CD4-positive, alpha-beta memory T cell (primary cell): ENCODE measurements at regions not wholly inside any gene's neighbourhood (a gene's known extent, or its start where the extent isn't known, plus 50 kb on each side); places are given as distances from the start of the nearest gene placed in this dataset.

Experiments used
- CTCF ChIA-PET: fragments of 350-600 bp; sonication (Branson Sonifier 250); formaldehyde crosslinking; loops from one replicate; lab custom pipeline; 2021; ENCODE audit warnings: inconsistent platforms; ENCODE audit not compliant: partially characterized antibody; lab: Charles Lee
- POLR2A ChIA-PET: fragments of 350-600 bp; sonication (Branson Sonifier 250); formaldehyde crosslinking; loops from one replicate; lab custom pipeline; 2021; ENCODE audit not compliant: partially characterized antibody; lab: Charles Lee
- DNase-seq, 5 donors: peaks; one replicate each; pipeline versions ENCODE4 v3.0.0 to v3.0.0-alpha.2; 2020 to 2022; ENCODE audit warnings: mixed read lengths in 1 of 5
- H3K27ac ChIP-seq: one replicate; pipeline ENCODE4 v1.7.0; 2013; ENCODE audit warnings: low read depth, low read length
- H3K27me3 ChIP-seq: 2 replicates; pipeline ENCODE4 v1.7.0; 2013; ENCODE audit warnings: mild to moderate bottlenecking, low read length, moderate library complexity; ENCODE audit not compliant: insufficient read depth
- H3K36me3 ChIP-seq: 2 replicates; pipeline ENCODE4 v1.7.0; 2013; ENCODE audit warnings: mild to moderate bottlenecking, low read length, moderate library complexity; ENCODE audit not compliant: insufficient read depth
- H3K4me1 ChIP-seq: 2 replicates; pipeline ENCODE4 v1.7.0; 2013; ENCODE audit warnings: mild to moderate bottlenecking, low read length, moderate library complexity; ENCODE audit not compliant: insufficient read depth
- H3K4me3 ChIP-seq, 2 donors: one replicate each; pipeline ENCODE4 v1.7.0; 2013; ENCODE audit warnings: low read length in 2 of 2, mild to moderate bottlenecking in 1 of 2
- H3K9me3 ChIP-seq, 2 donors: one replicate each; pipeline ENCODE4 v1.7.0; 2013; ENCODE audit warnings: low read length in 2 of 2, control low read depth in 1 of 2; ENCODE audit not compliant: control insufficient read depth in 1 of 2
- H3K27ac Mint-ChIP-seq, 7 donors: one replicate each; pipeline ENCODE4 v1.8.0; 2020 to 2021; ENCODE audit warnings: mixed read lengths in 7 of 7, mild to moderate bottlenecking in 6 of 7, inconsistent platforms in 3 of 7, moderate library complexity in 3 of 7
- H3K27me3 Mint-ChIP-seq, 2 donors: one replicate each; pipeline ENCODE4 v1.8.0; 2020 to 2021; ENCODE audit warnings: mixed read lengths in 2 of 2
- H3K36me3 Mint-ChIP-seq, 2 donors: one replicate each; pipeline ENCODE4 v1.8.0; 2020 to 2021; ENCODE audit warnings: mixed read lengths in 2 of 2, inconsistent platforms in 1 of 2, mild to moderate bottlenecking in 1 of 2
- H3K4me1 Mint-ChIP-seq, 4 donors: one replicate each; pipeline ENCODE4 v1.8.0; 2020 to 2021; ENCODE audit warnings: mixed read lengths in 4 of 4, mild to moderate bottlenecking in 1 of 4
- H3K4me3 Mint-ChIP-seq, 8 donors: one replicate each; pipeline ENCODE4 v1.8.0; 2020 to 2021; ENCODE audit warnings: mixed read lengths in 8 of 8, mild to moderate bottlenecking in 7 of 8, moderate library complexity in 6 of 8, inconsistent platforms in 3 of 8
- H3K9me3 Mint-ChIP-seq, 8 donors: one replicate each; pipeline ENCODE4 v1.8.0; 2020 to 2021; ENCODE audit warnings: mixed read lengths in 8 of 8, mild to moderate bottlenecking in 5 of 8, inconsistent platforms in 3 of 8, moderate library complexity in 1 of 8
- intact Hi-C: fragments of 100-400 bp; cut with micrococcal nuclease; formaldehyde crosslinking; loops from one replicate; pipeline ENCODE4 v1.15.1; 2023

GRCh38 chr2:120533625-120534024, 187.7 kb downstream of the INHBB start:
- intact Hi-C loops: no loop called here
- DNase-seq: no peak
- Mint-ChIP-seq H3K27ac (no peak overlapping the region), H3K27me3 (peaks cover 0 to 10% of the 10 kb centered on the region in 2 donors), H3K4me1 (no peaks in the 10 kb centered on the region), H3K9me3 (peaks cover 0 to 2% (median 0%) of the 10 kb centered on the region in 8 donors), H3K36me3 (no peaks in the 10 kb centered on the region), H3K4me3 (no peak overlapping the region)
- CTCF ChIA-PET: no interaction called here
- no peaks in the 10 kb centered on the region for H3K9me3 ChIP-seq
- H3K27ac ChIP-seq: no peak overlapping the region
- H3K4me3 ChIP-seq: no peak overlapping the region
- no peaks in the 10 kb centered on the region for H3K4me1 ChIP-seq
- no peaks in the 10 kb centered on the region for H3K27me3 ChIP-seq
- no peaks in the 10 kb centered on the region for H3K36me3 ChIP-seq
- POLR2A ChIA-PET: no interaction called here

GRCh38 chr2:120534457-120534856, 188.5 kb downstream of the INHBB start:
- H3K27ac Mint-ChIP-seq: no peak overlapping the region
- ChIA-PET CTCF (no interaction called here), POLR2A (no interaction called here)
- intact Hi-C loops: no loop called here
- H3K36me3 Mint-ChIP-seq: no peaks in the 10 kb centered on the region
- H3K36me3 ChIP-seq: no peaks in the 10 kb centered on the region
- H3K27me3 ChIP-seq: no peaks in the 10 kb centered on the region
- no peak overlapping the region for H3K27ac ChIP-seq
- no peak overlapping the region for H3K4me3 Mint-ChIP-seq
- no peaks in the 10 kb centered on the region for H3K4me1 ChIP-seq
- no peak overlapping the region for H3K4me3 ChIP-seq
- peaks cover 0 to 2% (median 0%) of the 10 kb centered on the region in 8 donors for H3K9me3 Mint-ChIP-seq
- H3K9me3 ChIP-seq: no peaks in the 10 kb centered on the region
- peaks cover 0 to 9% of the 10 kb centered on the region in 2 donors for H3K27me3 Mint-ChIP-seq
- DNase-seq: no peak
- H3K4me1 Mint-ChIP-seq: no peaks in the 10 kb centered on the region

- Mint-ChIP-seq H3K4me1 (no peaks in the 10 kb centered on the region), H3K27me3 (peaks cover 0 to 4% of the 10 kb centered on the region in 2 donors), H3K4me3 (no peak overlapping the region), H3K27ac (no peak overlapping the region), H3K9me3 (peaks cover 0 to 2% (median 0%) of the 10 kb centered on the region in 8 donors), H3K36me3 (no peaks in the 10 kb centered on the region)
- ChIA-PET CTCF (no interaction called here), POLR2A (no interaction called here)
- no peak overlapping the region for H3K27ac ChIP-seq
- H3K4me3 ChIP-seq: no peak overlapping the region
- intact Hi-C loops: no loop called here
- no peaks in the 10 kb centered on the region for H3K4me1 ChIP-seq
- no peaks in the 10 kb centered on the region for H3K36me3 ChIP-seq
- H3K9me3 ChIP-seq: no peaks in the 10 kb centered on the region
- H3K27me3 ChIP-seq: no peaks in the 10 kb centered on the region
- no peak for DNase-seq
Observed at GRCh38 chr2:120535081-120535480, 189.1 kb downstream of the INHBB start.

- Histone ChIP-seq H3K27ac (no peak overlapping the region), H3K36me3 (no peaks in the 10 kb centered on the region), H3K4me1 (no peaks in the 10 kb centered on the region), H3K9me3 (no peaks in the 10 kb centered on the region), H3K27me3 (no peaks in the 10 kb centered on the region), H3K4me3 (no peak overlapping the region)
- no peaks in the 10 kb centered on the region for H3K36me3 Mint-ChIP-seq
- DNase-seq: no peak
- no peak overlapping the region for H3K4me3 Mint-ChIP-seq
- peaks cover 0 to 2% (median 0%) of the 10 kb centered on the region in 8 donors for H3K9me3 Mint-ChIP-seq
- no peaks in the 10 kb centered on the region for H3K4me1 Mint-ChIP-seq
- H3K27me3 Mint-ChIP-seq: peaks cover 0 to 4% of the 10 kb centered on the region in 2 donors
- CTCF ChIA-PET: no interaction called here
- POLR2A ChIA-PET: no interaction called here
- intact Hi-C loops: no loop called here
- H3K27ac Mint-ChIP-seq: no peak overlapping the region
Observed at GRCh38 chr2:120536141-120536540, 190.2 kb downstream of the INHBB start.

- ChIA-PET CTCF (no interaction called here), POLR2A (no interaction called here)
- Mint-ChIP-seq H3K27ac (no peak overlapping the region), H3K9me3 (peaks cover 0 to 2% (median 0%) of the 10 kb centered on the region in 8 donors), H3K4me3 (no peak overlapping the region), H3K27me3 (peaks cover 1 to 4% of the 10 kb centered on the region in 2 donors), H3K4me1 (no peaks in the 10 kb centered on the region), H3K36me3 (no peaks in the 10 kb centered on the region)
- intact Hi-C loops: no loop called here
- H3K27ac ChIP-seq: no peak overlapping the region
- H3K27me3 ChIP-seq: no peaks in the 10 kb centered on the region
- DNase-seq: no peak
- H3K4me3 ChIP-seq: no peak overlapping the region
- H3K36me3 ChIP-seq: no peaks in the 10 kb centered on the region
- H3K4me1 ChIP-seq: no peaks in the 10 kb centered on the region
- H3K9me3 ChIP-seq: no peaks in the 10 kb centered on the region
Observed at GRCh38 chr2:120538691-120539423, 192.9 kb downstream of the INHBB start.

- no peaks in the 10 kb centered on the region for H3K4me1 Mint-ChIP-seq
- no peak for DNase-seq
- H3K27me3 ChIP-seq: no peaks in the 10 kb centered on the region
- ChIA-PET CTCF (no interaction called here), POLR2A (no interaction called here)
- no peaks in the 10 kb centered on the region for H3K36me3 ChIP-seq
- no peak overlapping the region for H3K27ac ChIP-seq
- no peak overlapping the region for H3K27ac Mint-ChIP-seq
- no peak overlapping the region for H3K4me3 Mint-ChIP-seq
- no peaks in the 10 kb centered on the region for H3K9me3 ChIP-seq
- no peaks in the 10 kb centered on the region for H3K36me3 Mint-ChIP-seq
- H3K4me3 ChIP-seq: no peak overlapping the region
- intact Hi-C loops: no loop called here
- no peaks in the 10 kb centered on the region for H3K4me1 ChIP-seq
- H3K9me3 Mint-ChIP-seq: peaks cover 0 to 2% (median 0%) of the 10 kb centered on the region in 8 donors
- H3K27me3 Mint-ChIP-seq: peaks cover 1 to 4% of the 10 kb centered on the region in 2 donors
Observed at GRCh38 chr2:120539424-120539936, 193.5 kb downstream of the INHBB start.

GRCh38 chr2:120539937-120540718, 194.2 kb downstream of the INHBB start:
- CTCF ChIA-PET: no interaction called here
- H3K27me3 ChIP-seq: no peaks in the 10 kb centered on the region

More at GRCh38 chr2:120539937-120540718, 194.2 kb downstream of the INHBB start:
- Mint-ChIP-seq H3K9me3 (peaks cover 0 to 2% (median 0%) of the 10 kb centered on the region in 8 donors), H3K4me3 (no peak overlapping the region), H3K27me3 (peaks cover 1 to 4% of the 10 kb centered on the region in 2 donors), H3K27ac (no peak overlapping the region), H3K36me3 (no peaks in the 10 kb centered on the region), H3K4me1 (no peaks in the 10 kb centered on the region)
- DNase-seq: no peak
- no peak overlapping the region for H3K4me3 ChIP-seq
- H3K27ac ChIP-seq: no peak overlapping the region
- POLR2A ChIA-PET: no interaction called here
- intact Hi-C loops: no loop called here
- H3K4me1 ChIP-seq: no peaks in the 10 kb centered on the region
- H3K9me3 ChIP-seq: no peaks in the 10 kb centered on the region
- no peaks in the 10 kb centered on the region for H3K36me3 ChIP-seq
